Neural cell (in vitro differentiated cells): ENCODE measurements at regions not wholly inside any gene's neighbourhood (a gene's known extent, or its start where the extent isn't known, plus 50 kb on each side); places are given as distances from the start of the nearest gene placed in this dataset.

Experiments
- H2AFZ ChIP-seq: fragments of 200-600, 300-800 bp; sonication (generic), shearing (Covaris generic); 2 replicates; pipeline ENCODE4 v1.6.0; 2014; ENCODE audit warnings: low read depth, mild to moderate bottlenecking, antibody characterized with exemption, low read length, moderate library complexity
- H3F3A ChIP-seq: fragments of 200-600 bp; shearing (Covaris generic); 2 replicates; pipeline ENCODE4 v1.6.1; 2016; ENCODE audit warnings: mild to moderate bottlenecking, moderate library complexity, mixed read lengths, antibody characterized with exemption, low read length; ENCODE audit not compliant: insufficient read depth, poor library complexity, severe bottlenecking
- H3K27ac ChIP-seq: fragments of 200-600, 300-800 bp; sonication (generic), shearing (Covaris generic); 2 replicates; pipeline ENCODE4 v1.5.1; 2014; ENCODE audit warnings: mild to moderate bottlenecking, low read length, moderate library complexity
- H3K27me3 ChIP-seq: fragments of 300-800, 200-600 bp; sonication (generic), shearing (Covaris generic); 2 replicates; pipeline ENCODE4 v1.6.0; 2014; ENCODE audit warnings: mild to moderate bottlenecking, low read depth, low read length, moderate library complexity; ENCODE audit not compliant: insufficient read depth
- H3K36me3 ChIP-seq: fragments of 300-800, 200-600 bp; sonication (generic), shearing (Covaris generic); 2 replicates; pipeline ENCODE4 v1.5.1; 2014; ENCODE audit warnings: mild to moderate bottlenecking, antibody characterized with exemption, low read length, moderate library complexity; ENCODE audit not compliant: insufficient read depth
- H3K4me2 ChIP-seq: fragments of 300-800, 200-600 bp; sonication (generic), shearing (Covaris generic); 2 replicates; pipeline ENCODE4 v1.6.0; 2014; ENCODE audit warnings: mild to moderate bottlenecking, low read length
- H3K4me3 ChIP-seq: fragments of 300-800, 200-600 bp; sonication (generic), shearing (Covaris generic); 2 replicates; pipeline ENCODE4 v1.5.1; 2014; ENCODE audit warnings: mild to moderate bottlenecking, low read length, moderate library complexity
- H3K79me2 ChIP-seq: fragments of 200-600 bp; shearing (Covaris generic); replicated peaks from 2 replicates; pipeline ENCODE4 v1.6.0; 2014; ENCODE audit warnings: mild to moderate bottlenecking, low read length, moderate library complexity; ENCODE audit not compliant: insufficient read depth
- H3K9ac ChIP-seq: fragments of 300-800, 200-600 bp; sonication (generic), shearing (Covaris generic); 2 replicates; pipeline ENCODE4 v1.6.1; 2016; ENCODE audit warnings: mild to moderate bottlenecking, low read length, mixed read lengths
- H3K9me2 ChIP-seq: fragments of 200-600 bp; shearing (Covaris generic); 2 replicates; pipeline ENCODE4 v1.6.1; 2016; ENCODE audit warnings: mild to moderate bottlenecking, low read length, mixed read lengths; ENCODE audit not compliant: insufficient read depth
- H3K9me3 ChIP-seq: fragments of 200-600, 300-800 bp; sonication (generic), shearing (Covaris generic); 2 replicates; pipeline ENCODE4 v1.6.1; 2016; ENCODE audit warnings: mild to moderate bottlenecking, mixed run types, low read length, moderate library complexity, mixed read lengths
- H4K20me1 ChIP-seq: fragments of 200-600 bp; shearing (Covaris generic); 2 replicates; pipeline ENCODE4 v1.6.1; 2016; ENCODE audit warnings: mild to moderate bottlenecking, mixed run types; ENCODE audit not compliant: insufficient read depth
- CTCF ChIP-seq: fragments of 450-650 bp; IDR thresholded peaks from 2 replicates; pipeline ENCODE4 v1.5.1; 2014; ENCODE audit warnings: antibody characterized with exemption, mild to moderate bottlenecking, moderate library complexity; ENCODE audit not compliant: poor library complexity, severe bottlenecking
- EP300 ChIP-seq: fragments of 450-650 bp; conservative IDR thresholded peaks from 2 replicates; pipeline ENCODE4 v1.6.1; 2014; ENCODE audit warnings: antibody characterized with exemption, mild to moderate bottlenecking, moderate library complexity; ENCODE audit not compliant: poor library complexity, severe bottlenecking
- EZH2 ChIP-seq: fragments of 200-600, 300-800 bp; shearing (Covaris generic), sonication (generic); IDR thresholded peaks from 2 replicates; pipeline ENCODE4 v1.6.1; 2014; ENCODE audit warnings: antibody characterized with exemption, low read length, borderline replicate concordance, mild to moderate bottlenecking; ENCODE audit not compliant: insufficient read depth, poor library complexity, severe bottlenecking
- MXI1 ChIP-seq: fragments of 450-650 bp; conservative IDR thresholded peaks from 2 replicates; pipeline ENCODE4 v1.6.1; 2014; ENCODE audit warnings: antibody characterized with exemption, mild to moderate bottlenecking; ENCODE audit not compliant: poor library complexity, severe bottlenecking
- POLR2AphosphoS5 ChIP-seq: IDR thresholded peaks from 2 replicates; pipeline ENCODE4 v1.6.1; 2012
- RAD21 ChIP-seq: fragments of 450-650 bp; conservative IDR thresholded peaks from 2 replicates; pipeline ENCODE4 v1.6.1; 2014; ENCODE audit warnings: antibody characterized with exemption, mild to moderate bottlenecking, moderate library complexity
- REST ChIP-seq: IDR thresholded peaks from 2 replicates; pipeline ENCODE4 v1.6.1; 2012; ENCODE audit warnings: borderline replicate concordance
- SMC3 ChIP-seq: fragments of 450-650 bp; conservative IDR thresholded peaks from 2 replicates; pipeline ENCODE4 v1.6.1; 2014; ENCODE audit warnings: antibody characterized with exemption, mild to moderate bottlenecking, moderate library complexity; ENCODE audit not compliant: poor library complexity
- TAF1 ChIP-seq: IDR thresholded peaks from 2 replicates; pipeline ENCODE4 v1.6.1; 2012; ENCODE audit warnings: low read depth

- Histone ChIP-seq H3K4me2 (no peak overlapping the region), H2AFZ (no peak overlapping the region), H3K27me3 (no peaks in the 10 kb centered on the region), H3F3A (no peaks in the 10 kb centered on the region), H3K9me3 (no peaks in the 10 kb centered on the region), H3K9me2 (no peaks in the 10 kb centered on the region), H3K79me2 (no peaks in the 10 kb centered on the region), H3K27ac (no peak overlapping the region), H4K20me1 (no peaks in the 10 kb centered on the region), H3K9ac (no peak overlapping the region), H3K4me3 (no peak overlapping the region), H3K36me3 (no peaks in the 10 kb centered on the region)
- no peak for TF ChIP-seq EZH2
- TF ChIP-seq SMC3 = no peak
- no peak for TF ChIP-seq RAD21
These were observed 153.9 kb downstream of the KCNJ2 start for GRCh38 chr17:70323269-70323668.

- TF ChIP-seq TAF1 (no peak), CTCF (no peak), EP300 (no peak), EZH2 (no peak), REST (no peak), MXI1 (no peak)
- no peak overlapping the region for H3K4me3 ChIP-seq
These were observed 154.7 kb downstream of the KCNJ2 start for GRCh38 chr17:70324031-70324430.

GRCh38 chr17:70327279-70327678 is 157.9 kb downstream of the KCNJ2 start:
- H3K4me2 ChIP-seq = no peak overlapping the region
- no peak overlapping the region for H2AFZ ChIP-seq
- H3K27me3 ChIP-seq = no peaks in the 10 kb centered on the region
- no peak overlapping the region for H3K4me3 ChIP-seq
- no peaks in the 10 kb centered on the region for H3K79me2 ChIP-seq
- no peaks in the 10 kb centered on the region for H3F3A ChIP-seq
- H4K20me1 ChIP-seq = no peaks in the 10 kb centered on the region
- TF ChIP-seq EZH2 = no peak
- no peak for TF ChIP-seq SMC3
- TF ChIP-seq POLR2AphosphoS5 = no peak
- TF ChIP-seq REST = no peak
- no peak for TF ChIP-seq MXI1
- no peak for TF ChIP-seq RAD21
- no peak for TF ChIP-seq CTCF
- TF ChIP-seq TAF1 = no peak
- TF ChIP-seq EP300 = no peak
- no peak overlapping the region for H3K9ac ChIP-seq
- H3K27ac ChIP-seq = no peak overlapping the region
- H3K36me3 ChIP-seq = no peaks in the 10 kb centered on the region
- no peaks in the 10 kb centered on the region for H3K9me2 ChIP-seq
- no peaks in the 10 kb centered on the region for H3K9me3 ChIP-seq

More at GRCh38 chr17:70324031-70324430, 154.7 kb downstream of the KCNJ2 start:
- H3K79me2 ChIP-seq = no peaks in the 10 kb centered on the region
- no peak overlapping the region for H3K27ac ChIP-seq
- no peaks in the 10 kb centered on the region for H3K27me3 ChIP-seq
- H4K20me1 ChIP-seq = no peaks in the 10 kb centered on the region
- H3F3A ChIP-seq = no peaks in the 10 kb centered on the region
- H3K9me2 ChIP-seq = no peaks in the 10 kb centered on the region
- no peaks in the 10 kb centered on the region for H3K9me3 ChIP-seq
- no peak overlapping the region for H3K4me2 ChIP-seq
- no peaks in the 10 kb centered on the region for H3K36me3 ChIP-seq
- H2AFZ ChIP-seq = no peak overlapping the region
- H3K9ac ChIP-seq = no peak overlapping the region
